Fibroblast of lung (primary cell): ENCODE measurements at regions not wholly inside any gene's neighbourhood (a gene's known extent, or its start where the extent isn't known, plus 50 kb on each side); places are given as distances from the start of the nearest gene placed in this dataset.

Source experiments
- DNase-seq, 2 donors: peaks; one replicate each; pipeline versions ENCODE4 v3.0.0 to v3.0.0-alpha.2; 2010; ENCODE audit warnings: low read depth in 2 of 2
- H2AFZ ChIP-seq: 2 replicates; pipeline ENCODE4 v1.5.1; 2012; ENCODE audit warnings: low read length, control low read depth, inconsistent platforms
- H3K27ac ChIP-seq: 2 replicates; pipeline ENCODE4 v1.5.1; 2011; ENCODE audit warnings: low read length, control low read depth; ENCODE audit not compliant: insufficient read depth
- H3K27me3 ChIP-seq: 2 replicates; pipeline ENCODE4 v1.5.1; 2011; ENCODE audit warnings: mild to moderate bottlenecking, low read length; ENCODE audit not compliant: control insufficient read depth, insufficient read depth
- H3K36me3 ChIP-seq: 2 replicates; pipeline ENCODE4 v1.5.1; 2011; ENCODE audit warnings: low read length; ENCODE audit not compliant: control insufficient read depth, insufficient read depth
- H3K4me1 ChIP-seq: 2 replicates; pipeline ENCODE4 v1.5.1; 2011; ENCODE audit warnings: low read length; ENCODE audit not compliant: control insufficient read depth, insufficient read depth; ENCODE audit errors: extremely low read depth
- H3K4me2 ChIP-seq: 2 replicates; pipeline ENCODE4 v1.5.1; 2011; ENCODE audit warnings: low read length, control low read depth; ENCODE audit not compliant: insufficient read depth; ENCODE audit errors: extremely low read depth
- H3K4me3 ChIP-seq, 4 experiments: fragments of 200-600 bp in 1 of 4; sonication (generic) in 1 of 4; replicated peaks in 1 of 4; 2 replicates each; pipeline ENCODE4 v1.5.1; 2011 to 2016; ENCODE audit warnings: low read length in 4 of 4, low read depth in 3 of 4, mild to moderate bottlenecking in 3 of 4, control low read depth in 2 of 4, inconsistent platforms in 1 of 4, mixed read lengths in 1 of 4; ENCODE audit not compliant: insufficient read depth in 1 of 4; ENCODE audit errors: control extremely low read depth in 1 of 4
- H3K79me2 ChIP-seq: 2 replicates; pipeline ENCODE4 v1.5.1; 2012; ENCODE audit warnings: mild to moderate bottlenecking, low read length, inconsistent platforms; ENCODE audit not compliant: control insufficient read depth, insufficient read depth
- H3K9ac ChIP-seq: 2 replicates; pipeline ENCODE4 v1.5.1; 2011; ENCODE audit warnings: mild to moderate bottlenecking, low read length, control low read depth; ENCODE audit not compliant: insufficient read depth
- H3K9me3 ChIP-seq: 2 replicates; pipeline ENCODE4 v1.5.1; 2012; ENCODE audit warnings: low read depth, low read length; ENCODE audit not compliant: control insufficient read depth, insufficient read depth
- H4K20me1 ChIP-seq: 2 replicates; pipeline ENCODE4 v1.5.1; 2011; ENCODE audit warnings: low read length; ENCODE audit not compliant: control insufficient read depth, insufficient read depth; ENCODE audit errors: extremely low read depth
- EZH2 ChIP-seq: IDR thresholded peaks from 2 replicates; pipeline ENCODE4 v1.5.1; 2012; ENCODE audit warnings: low read length, control low read depth, mild to moderate bottlenecking; ENCODE audit errors: missing control alignments
- TF ChIP-seq, protein P1 (sequence below), 2 donors: IDR thresholded peaks in 1 of 2; conservative IDR thresholded peaks in 1 of 2; 1 replicate in 1 of 2; 2 replicates in 1 of 2; pipeline ENCODE4 v1.5.1; 2011 to 2012; ENCODE audit warnings: low read length in 2 of 2, control low read depth in 1 of 2, inconsistent platforms in 1 of 2, low read depth in 1 of 2, mild to moderate bottlenecking in 1 of 2

DNA sequence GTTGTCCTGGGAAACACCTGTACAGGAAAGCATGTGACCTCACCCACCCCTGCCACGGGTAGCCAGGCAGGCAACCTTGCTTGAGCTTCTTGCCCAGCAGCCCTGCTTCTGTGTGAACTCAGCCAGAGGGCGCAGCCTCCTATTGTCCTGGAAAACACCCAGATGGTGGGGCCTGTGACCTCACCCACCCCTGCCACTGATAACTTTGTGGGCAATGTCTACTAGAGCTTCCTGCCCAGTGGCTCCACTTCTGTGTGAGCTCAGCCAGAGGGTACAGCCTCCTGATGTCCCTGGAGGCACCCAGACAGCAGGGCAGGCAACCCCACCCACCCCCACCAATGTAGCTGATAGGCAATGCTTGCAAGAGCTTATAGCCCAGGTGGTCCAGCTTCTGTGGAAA, 146.3 kb downstream of the DTHD1 start:
- Histone ChIP-seq H3K27ac (no peak overlapping the region), H3K9ac (no peak overlapping the region), H3K27me3 (no peaks in the 10 kb centered on the region), H3K4me2 (no peak overlapping the region), H3K79me2 (no peaks in the 10 kb centered on the region), H3K4me1 (no peaks in the 10 kb centered on the region), H3K36me3 (no peaks in the 10 kb centered on the region), H2AFZ (no peak overlapping the region), H3K9me3 (no peaks in the 10 kb centered on the region), H4K20me1 (no peaks in the 10 kb centered on the region), H3K4me3 (no peak overlapping the region)
- no peak for TF ChIP-seq EZH2
- TF ChIP-seq, protein P1, sequence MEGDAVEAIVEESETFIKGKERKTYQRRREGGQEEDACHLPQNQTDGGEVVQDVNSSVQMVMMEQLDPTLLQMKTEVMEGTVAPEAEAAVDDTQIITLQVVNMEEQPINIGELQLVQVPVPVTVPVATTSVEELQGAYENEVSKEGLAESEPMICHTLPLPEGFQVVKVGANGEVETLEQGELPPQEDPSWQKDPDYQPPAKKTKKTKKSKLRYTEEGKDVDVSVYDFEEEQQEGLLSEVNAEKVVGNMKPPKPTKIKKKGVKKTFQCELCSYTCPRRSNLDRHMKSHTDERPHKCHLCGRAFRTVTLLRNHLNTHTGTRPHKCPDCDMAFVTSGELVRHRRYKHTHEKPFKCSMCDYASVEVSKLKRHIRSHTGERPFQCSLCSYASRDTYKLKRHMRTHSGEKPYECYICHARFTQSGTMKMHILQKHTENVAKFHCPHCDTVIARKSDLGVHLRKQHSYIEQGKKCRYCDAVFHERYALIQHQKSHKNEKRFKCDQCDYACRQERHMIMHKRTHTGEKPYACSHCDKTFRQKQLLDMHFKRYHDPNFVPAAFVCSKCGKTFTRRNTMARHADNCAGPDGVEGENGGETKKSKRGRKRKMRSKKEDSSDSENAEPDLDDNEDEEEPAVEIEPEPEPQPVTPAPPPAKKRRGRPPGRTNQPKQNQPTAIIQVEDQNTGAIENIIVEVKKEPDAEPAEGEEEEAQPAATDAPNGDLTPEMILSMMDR (conservative IDR thresholded peaks at IDR 0.05 in 1 of 2, IDR thresholded peaks at IDR 0.05 in 1 of 2; ENCODE audit: low read depth in 1 of 2, low read length in 2 of 2), result no peak
- no peak for DNase-seq

DNA sequence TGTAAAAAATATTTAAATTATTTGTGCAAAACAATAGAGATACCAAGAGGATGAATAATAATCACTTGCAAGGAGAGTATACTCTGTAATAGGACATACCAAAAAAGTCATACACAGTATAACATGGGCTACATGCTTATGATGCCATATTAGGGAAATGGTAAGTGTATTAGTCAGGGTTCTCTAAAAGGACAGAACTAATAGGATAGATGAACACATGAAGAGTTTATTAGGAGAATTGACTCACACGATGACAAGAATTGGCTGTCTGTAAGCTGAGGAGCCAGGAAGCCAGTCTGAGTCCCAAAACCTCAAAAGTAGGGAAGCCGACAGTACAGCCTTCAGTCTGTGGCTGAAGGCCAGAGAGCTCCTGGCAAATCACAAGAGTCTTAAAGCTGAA, 151.2 kb downstream of the DTHD1 start:
- no peak for TF ChIP-seq EZH2
- TF ChIP-seq, protein P1 (conservative IDR thresholded peaks at IDR 0.05 in 1 of 2, IDR thresholded peaks at IDR 0.05 in 1 of 2; ENCODE audit: low read depth in 1 of 2, low read length in 2 of 2), result no peak
- H4K20me1 ChIP-seq, result no peaks in the 10 kb centered on the region
- H3K4me2 ChIP-seq, result no peak overlapping the region
- H3K9me3 ChIP-seq, result no peaks in the 10 kb centered on the region
- H3K79me2 ChIP-seq, result no peaks in the 10 kb centered on the region
- H2AFZ ChIP-seq, result no peak overlapping the region
- no peak overlapping the region for H3K27ac ChIP-seq
- no peaks in the 10 kb centered on the region for H3K36me3 ChIP-seq
- H3K9ac ChIP-seq, result no peak overlapping the region
- no peak for DNase-seq
- H3K4me1 ChIP-seq, result no peaks in the 10 kb centered on the region
- H3K4me3 ChIP-seq, result no peak overlapping the region
- no peaks in the 10 kb centered on the region for H3K27me3 ChIP-seq

DNA sequence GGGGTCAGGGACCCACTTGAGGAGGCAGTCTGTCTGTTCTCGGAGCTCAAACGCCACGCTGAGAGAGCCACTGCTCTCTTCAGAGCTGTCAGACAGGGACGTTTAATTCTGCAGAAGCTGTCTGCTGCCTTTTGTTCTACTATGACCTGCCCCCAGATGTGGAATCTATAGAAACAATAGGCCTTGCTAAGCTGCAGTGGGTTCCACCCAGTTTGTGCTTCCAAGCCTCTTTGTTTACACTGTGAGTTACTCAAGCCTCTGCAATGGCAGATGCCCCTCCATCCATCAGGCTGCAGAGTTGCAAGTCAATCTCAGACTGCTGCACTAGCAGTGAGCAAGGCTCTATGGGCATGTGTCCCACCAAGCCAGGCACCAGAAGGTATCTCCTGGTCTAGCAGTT, 158.1 kb downstream of the DTHD1 start:
- H3K27me3 ChIP-seq, result no peaks in the 10 kb centered on the region
- no peaks in the 10 kb centered on the region for H3K4me1 ChIP-seq
- no peak overlapping the region for H3K4me2 ChIP-seq
- no peaks in the 10 kb centered on the region for H4K20me1 ChIP-seq
- no peak overlapping the region for H3K9ac ChIP-seq
- H2AFZ ChIP-seq, result no peak overlapping the region
- DNase-seq, result no peak
- H3K36me3 ChIP-seq, result no peaks in the 10 kb centered on the region
- no peaks in the 10 kb centered on the region for H3K9me3 ChIP-seq
- no peak for TF ChIP-seq EZH2
- TF ChIP-seq, protein P1 (conservative IDR thresholded peaks at IDR 0.05 in 1 of 2, IDR thresholded peaks at IDR 0.05 in 1 of 2; ENCODE audit: low read depth in 1 of 2, low read length in 2 of 2), result no peak
- no peak overlapping the region for H3K27ac ChIP-seq
- no peaks in the 10 kb centered on the region for H3K79me2 ChIP-seq
- no peak overlapping the region for H3K4me3 ChIP-seq
